ENCODE measurements at regions not wholly inside any gene's neighbourhood (a gene's known extent, or its start where the extent isn't known, plus 50 kb on each side); places are given as distances from the start of the nearest gene placed in this dataset.

DNA sequence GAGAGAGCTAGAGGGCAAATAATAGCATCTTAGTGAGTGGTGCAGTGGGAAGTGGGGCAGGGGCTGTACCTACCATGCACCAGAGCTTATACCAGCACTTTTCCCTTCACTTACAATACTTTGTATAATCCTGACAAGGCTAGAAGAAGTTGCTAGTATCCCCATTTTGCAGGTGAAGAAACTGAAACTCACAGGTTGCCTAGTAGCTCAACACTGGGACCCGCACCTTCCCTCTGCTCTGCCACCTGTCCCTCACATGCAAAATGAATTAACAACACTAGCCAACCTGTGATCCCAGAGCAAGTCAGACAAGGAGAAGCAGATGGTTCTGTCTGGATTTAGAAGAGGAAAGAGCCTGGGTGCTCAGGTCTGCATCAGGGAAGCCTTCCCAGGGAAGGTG is 510.4 kb downstream of the BUD13 start:
- H3K4me3 ChIP-seq (ENCODE audit: low read length in 2 of 2), result no peak overlapping the region
- H3K27ac ChIP-seq (ENCODE audit: low read depth in 1 of 2, low read length in 1 of 2), result no peak overlapping the region
- no peaks in the 10 kb centered on the region for H3K27me3 ChIP-seq (ENCODE audit: control insufficient read depth in 2 of 2, insufficient read depth in 1 of 2, low read length in 1 of 2)
- 97% methylated on average over 1 of the region's 1 CpG for WGBS
- no peaks in the 10 kb centered on the region for H3K9me3 ChIP-seq (ENCODE audit: control insufficient read depth in 2 of 2, insufficient read depth in 1 of 2, low read length in 1 of 2)
- no peaks in the 10 kb centered on the region for H3K36me3 ChIP-seq (ENCODE audit: control insufficient read depth in 2 of 2, insufficient read depth in 2 of 2, low read length in 1 of 2)
- no peak for DNase-seq (ENCODE audit: low read depth in 6 of 9, low spot score in 9 of 9)
- no peaks in the 10 kb centered on the region for H3K4me1 ChIP-seq (ENCODE audit: control insufficient read depth in 2 of 2, insufficient read depth in 2 of 2, low read length in 2 of 2)

- Histone ChIP-seq H3K4me1 (ENCODE audit: control insufficient read depth in 2 of 2, insufficient read depth in 2 of 2, low read length in 2 of 2) (no peaks in the 10 kb centered on the region), H3K36me3 (ENCODE audit: control insufficient read depth in 2 of 2, insufficient read depth in 2 of 2, low read length in 1 of 2) (no peaks in the 10 kb centered on the region), H3K9me3 (ENCODE audit: control insufficient read depth in 2 of 2, insufficient read depth in 1 of 2, low read length in 1 of 2) (no peaks in the 10 kb centered on the region), H3K27ac (ENCODE audit: low read depth in 1 of 2, low read length in 1 of 2) (no peak overlapping the region), H3K27me3 (ENCODE audit: control insufficient read depth in 2 of 2, insufficient read depth in 1 of 2, low read length in 1 of 2) (no peaks in the 10 kb centered on the region), H3K4me3 (ENCODE audit: low read length in 2 of 2) (no peak overlapping the region)
- no peak for DNase-seq (ENCODE audit: low read depth in 6 of 9, low spot score in 9 of 9)
- WGBS, result 92% methylated on average over 8 of the region's 8 CpGs
Measured at GRCh38 chr11:116261606-116262005, 511.2 kb downstream of the BUD13 start.

GRCh38 chr11:116258821-116259220 is 514.0 kb downstream of the BUD13 start:
- Histone ChIP-seq H3K4me3 (ENCODE audit: low read length in 2 of 2) (no peak overlapping the region), H3K27me3 (ENCODE audit: control insufficient read depth in 2 of 2, insufficient read depth in 1 of 2, low read length in 1 of 2) (no peaks in the 10 kb centered on the region), H3K4me1 (ENCODE audit: control insufficient read depth in 2 of 2, insufficient read depth in 2 of 2, low read length in 2 of 2) (no peaks in the 10 kb centered on the region), H3K27ac (ENCODE audit: low read depth in 1 of 2, low read length in 1 of 2) (no peak overlapping the region), H3K9me3 (ENCODE audit: control insufficient read depth in 2 of 2, insufficient read depth in 1 of 2, low read length in 1 of 2) (no peaks in the 10 kb centered on the region), H3K36me3 (ENCODE audit: control insufficient read depth in 2 of 2, insufficient read depth in 2 of 2, low read length in 1 of 2) (no peaks in the 10 kb centered on the region)
- 93% methylated on average over 3 of the region's 3 CpGs for WGBS
- DNase-seq (ENCODE audit: low read depth in 6 of 9, low spot score in 9 of 9), result no peak

DNA sequence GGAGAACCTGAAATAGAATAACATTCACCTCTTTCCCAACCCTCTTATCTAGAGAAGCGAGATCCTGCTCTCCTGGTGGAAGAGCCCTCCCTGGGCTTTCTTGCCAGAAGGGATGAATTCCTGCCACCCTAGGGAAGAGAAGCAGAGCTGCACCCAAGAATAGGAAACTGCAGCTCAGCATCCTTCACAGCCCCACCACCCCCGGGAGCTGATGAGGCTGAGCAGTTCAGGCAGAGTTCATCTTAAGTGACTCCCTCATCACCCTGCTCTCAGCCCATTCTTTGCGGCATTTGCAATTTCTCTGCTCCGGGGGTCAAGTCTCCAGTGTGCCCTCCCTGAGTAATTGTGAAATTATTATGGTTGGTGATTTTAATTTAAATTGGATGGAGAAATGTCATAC is 514.9 kb downstream of the BUD13 start:
- WGBS, result 91% methylated on average over 4 of the region's 4 CpGs
- no peak for DNase-seq (ENCODE audit: low read depth in 6 of 9, low spot score in 9 of 9)
- Histone ChIP-seq H3K4me3 (ENCODE audit: low read length in 2 of 2) (no peak overlapping the region), H3K27ac (ENCODE audit: low read depth in 1 of 2, low read length in 1 of 2) (no peak overlapping the region), H3K36me3 (ENCODE audit: control insufficient read depth in 2 of 2, insufficient read depth in 2 of 2, low read length in 1 of 2) (no peaks in the 10 kb centered on the region), H3K4me1 (ENCODE audit: control insufficient read depth in 2 of 2, insufficient read depth in 2 of 2, low read length in 2 of 2) (no peaks in the 10 kb centered on the region), H3K9me3 (ENCODE audit: control insufficient read depth in 2 of 2, insufficient read depth in 1 of 2, low read length in 1 of 2) (no peaks in the 10 kb centered on the region), H3K27me3 (ENCODE audit: control insufficient read depth in 2 of 2, insufficient read depth in 1 of 2, low read length in 1 of 2) (no peaks in the 10 kb centered on the region)

DNA sequence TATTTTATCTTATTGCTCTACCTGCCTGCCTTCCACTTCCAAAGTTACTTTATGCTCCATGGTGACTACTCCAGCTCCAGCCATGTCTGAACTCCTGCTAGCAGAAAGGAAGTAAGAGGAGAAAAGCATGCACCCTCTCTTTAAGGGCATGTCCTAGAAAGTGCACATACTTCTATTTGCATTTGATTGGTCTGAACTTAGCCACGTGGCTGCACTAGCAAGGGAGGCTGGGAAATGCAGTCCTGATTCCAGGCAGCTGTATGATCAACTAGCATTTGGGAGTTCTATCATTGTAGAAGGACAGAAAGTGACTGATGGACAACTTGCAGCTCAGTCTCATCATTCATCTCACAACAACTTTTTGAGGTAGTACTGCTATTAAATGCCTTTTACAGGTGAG is 515.7 kb downstream of the BUD13 start:
- no peak for DNase-seq (ENCODE audit: low read depth in 6 of 9, low spot score in 9 of 9)
- Histone ChIP-seq H3K27me3 (ENCODE audit: control insufficient read depth in 2 of 2, insufficient read depth in 1 of 2, low read length in 1 of 2) (no peaks in the 10 kb centered on the region), H3K9me3 (ENCODE audit: control insufficient read depth in 2 of 2, insufficient read depth in 1 of 2, low read length in 1 of 2) (no peaks in the 10 kb centered on the region), H3K4me1 (ENCODE audit: control insufficient read depth in 2 of 2, insufficient read depth in 2 of 2, low read length in 2 of 2) (no peaks in the 10 kb centered on the region), H3K27ac (ENCODE audit: low read depth in 1 of 2, low read length in 1 of 2) (no peak overlapping the region), H3K4me3 (ENCODE audit: low read length in 2 of 2) (no peak overlapping the region), H3K36me3 (ENCODE audit: control insufficient read depth in 2 of 2, insufficient read depth in 2 of 2, low read length in 1 of 2) (no peaks in the 10 kb centered on the region)
- 9% methylated on average over 1 of the region's 1 CpG for WGBS

- Histone ChIP-seq H3K27me3 (ENCODE audit: control insufficient read depth in 2 of 2, insufficient read depth in 1 of 2, low read length in 1 of 2) (no peaks in the 10 kb centered on the region), H3K27ac (ENCODE audit: low read depth in 1 of 2, low read length in 1 of 2) (no peak overlapping the region), H3K36me3 (ENCODE audit: control insufficient read depth in 2 of 2, insufficient read depth in 2 of 2, low read length in 1 of 2) (no peaks in the 10 kb centered on the region), H3K4me1 (ENCODE audit: control insufficient read depth in 2 of 2, insufficient read depth in 2 of 2, low read length in 2 of 2) (no peaks in the 10 kb centered on the region), H3K9me3 (ENCODE audit: control insufficient read depth in 2 of 2, insufficient read depth in 1 of 2, low read length in 1 of 2) (no peaks in the 10 kb centered on the region), H3K4me3 (ENCODE audit: low read length in 2 of 2) (no peak overlapping the region)
- WGBS, result 80% methylated on average over 8 of the region's 8 CpGs
- no peak for DNase-seq (ENCODE audit: low read depth in 6 of 9, low spot score in 9 of 9)
Measured at GRCh38 chr11:116256215-116256614, 516.6 kb downstream of the BUD13 start.

DNA sequence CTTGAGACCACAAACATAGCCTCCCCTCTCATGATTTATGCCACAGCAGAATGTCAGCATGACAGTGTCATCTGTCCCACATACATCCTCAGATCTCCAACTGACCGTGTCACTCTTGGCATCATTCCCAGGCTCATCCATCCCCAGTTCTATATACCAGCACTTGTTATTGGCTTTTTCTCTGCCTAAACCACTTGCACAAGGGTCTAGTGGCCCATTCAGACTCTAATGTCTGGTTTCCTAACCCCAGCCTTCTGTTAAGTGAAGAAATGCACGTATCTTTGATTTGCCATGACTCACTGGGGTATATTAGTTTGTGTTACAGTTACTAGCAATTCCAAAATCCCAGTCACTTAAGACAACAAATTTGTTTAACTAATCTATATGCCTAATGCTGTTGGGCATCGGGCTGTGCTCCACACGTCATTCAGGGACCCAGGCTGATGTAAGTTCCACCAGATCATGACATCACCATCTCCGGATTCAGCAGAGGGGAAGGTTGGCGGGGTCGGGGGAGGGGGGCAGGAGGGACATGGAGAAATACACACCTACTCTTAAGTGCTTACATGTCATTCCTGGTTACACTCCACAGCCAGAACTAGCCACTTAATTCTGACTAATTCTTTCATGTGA is 517.4 kb downstream of the BUD13 start:
- 76% methylated on average over 7 of the region's 7 CpGs for WGBS
- Histone ChIP-seq H3K27ac (ENCODE audit: low read depth in 1 of 2, low read length in 1 of 2) (no peak overlapping the region), H3K36me3 (ENCODE audit: control insufficient read depth in 2 of 2, insufficient read depth in 2 of 2, low read length in 1 of 2) (no peaks in the 10 kb centered on the region), H3K4me3 (ENCODE audit: low read length in 2 of 2) (no peak overlapping the region), H3K4me1 (ENCODE audit: control insufficient read depth in 2 of 2, insufficient read depth in 2 of 2, low read length in 2 of 2) (no peaks in the 10 kb centered on the region), H3K27me3 (ENCODE audit: control insufficient read depth in 2 of 2, insufficient read depth in 1 of 2, low read length in 1 of 2) (no peaks in the 10 kb centered on the region), H3K9me3 (ENCODE audit: control insufficient read depth in 2 of 2, insufficient read depth in 1 of 2, low read length in 1 of 2) (no peaks in the 10 kb centered on the region)
- no peak for DNase-seq (ENCODE audit: low read depth in 6 of 9, low spot score in 9 of 9)

- Histone ChIP-seq H3K27ac (ENCODE audit: low read depth in 1 of 2, low read length in 1 of 2) (no peak overlapping the region), H3K9me3 (ENCODE audit: control insufficient read depth in 2 of 2, insufficient read depth in 1 of 2, low read length in 1 of 2) (no peaks in the 10 kb centered on the region), H3K27me3 (ENCODE audit: control insufficient read depth in 2 of 2, insufficient read depth in 1 of 2, low read length in 1 of 2) (no peaks in the 10 kb centered on the region), H3K36me3 (ENCODE audit: control insufficient read depth in 2 of 2, insufficient read depth in 2 of 2, low read length in 1 of 2) (no peaks in the 10 kb centered on the region), H3K4me1 (ENCODE audit: control insufficient read depth in 2 of 2, insufficient read depth in 2 of 2, low read length in 2 of 2) (no peaks in the 10 kb centered on the region), H3K4me3 (ENCODE audit: low read length in 2 of 2) (no peak overlapping the region)
- WGBS, result 79% methylated on average over 7 of the region's 7 CpGs
- DNase-seq (ENCODE audit: low read depth in 6 of 9, low spot score in 9 of 9), result no peak
Measured at GRCh38 chr11:116250155-116250554, 522.6 kb downstream of the BUD13 start.

DNA sequence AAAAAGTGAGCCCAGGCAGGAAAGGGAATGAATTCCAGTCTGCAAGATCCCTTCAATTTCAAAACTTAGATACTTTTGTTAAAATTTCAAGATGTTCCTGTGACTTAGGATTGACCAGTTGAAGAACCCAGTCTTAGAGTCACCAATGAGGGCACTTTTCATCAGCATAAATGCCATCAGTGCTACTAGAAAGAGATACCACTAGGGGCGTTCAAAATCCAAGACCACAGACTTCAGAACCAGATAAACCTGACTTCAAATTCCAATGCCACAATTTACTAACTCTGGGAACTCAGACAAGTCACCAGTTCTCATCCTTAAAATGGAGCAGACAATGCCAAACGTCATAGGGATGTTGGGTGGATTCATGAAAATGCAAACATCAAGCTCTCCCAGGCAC is 523.2 kb downstream of the BUD13 start:
- H3K27me3 ChIP-seq (ENCODE audit: control insufficient read depth in 2 of 2, insufficient read depth in 1 of 2, low read length in 1 of 2), result no peaks in the 10 kb centered on the region
- DNase-seq (ENCODE audit: low read depth in 6 of 9, low spot score in 9 of 9), result no peak
- no peaks in the 10 kb centered on the region for H3K4me1 ChIP-seq (ENCODE audit: control insufficient read depth in 2 of 2, insufficient read depth in 2 of 2, low read length in 2 of 2)
- no peak overlapping the region for H3K27ac ChIP-seq (ENCODE audit: low read depth in 1 of 2, low read length in 1 of 2)
- H3K9me3 ChIP-seq (ENCODE audit: control insufficient read depth in 2 of 2, insufficient read depth in 1 of 2, low read length in 1 of 2), result no peaks in the 10 kb centered on the region
- H3K36me3 ChIP-seq (ENCODE audit: control insufficient read depth in 2 of 2, insufficient read depth in 2 of 2, low read length in 1 of 2), result no peaks in the 10 kb centered on the region
- 83% methylated on average over 2 of the region's 2 CpGs for WGBS
- H3K4me3 ChIP-seq (ENCODE audit: low read length in 2 of 2), result no peak overlapping the region

DNA sequence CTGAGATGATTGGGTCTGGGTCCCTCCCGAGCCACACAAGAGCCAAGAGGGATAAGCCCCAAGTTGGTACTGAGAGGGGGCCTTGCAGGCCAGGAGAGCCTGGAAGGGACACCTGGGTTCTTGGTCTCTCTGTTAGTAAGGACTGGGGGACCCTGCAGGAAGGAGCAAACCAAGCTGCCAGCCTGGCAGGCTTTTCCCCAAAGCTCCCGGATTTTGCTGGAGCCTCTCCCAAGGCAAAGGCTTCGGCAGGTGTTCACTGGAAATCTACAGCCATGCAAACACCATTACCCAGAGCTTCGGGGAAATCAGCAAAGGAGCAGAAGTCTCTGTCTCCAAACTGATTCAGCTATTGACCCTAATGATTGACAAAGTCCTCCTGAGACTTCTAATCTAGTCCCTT is 527.9 kb downstream of the BUD13 start:
- H3K4me3 ChIP-seq (ENCODE audit: low read length in 2 of 2), result no peak overlapping the region
- no peaks in the 10 kb centered on the region for H3K4me1 ChIP-seq (ENCODE audit: control insufficient read depth in 2 of 2, insufficient read depth in 2 of 2, low read length in 2 of 2)
- H3K27ac ChIP-seq (ENCODE audit: low read depth in 1 of 2, low read length in 1 of 2), result no peak overlapping the region
- 93% methylated on average over 4 of the region's 4 CpGs for WGBS
- H3K9me3 ChIP-seq (ENCODE audit: control insufficient read depth in 2 of 2, insufficient read depth in 1 of 2, low read length in 1 of 2), result no peaks in the 10 kb centered on the region
- no peaks in the 10 kb centered on the region for H3K36me3 ChIP-seq (ENCODE audit: control insufficient read depth in 2 of 2, insufficient read depth in 2 of 2, low read length in 1 of 2)
- no peak for DNase-seq (ENCODE audit: low read depth in 6 of 9, low spot score in 9 of 9)
- peaks cover 0 to 2% of the 10 kb centered on the region in 2 donors for H3K27me3 ChIP-seq (ENCODE audit: control insufficient read depth in 2 of 2, insufficient read depth in 1 of 2, low read length in 1 of 2)

Measured in thymus (tissue), 11 donors.